ENCODE measurements at regions not wholly inside any gene's neighbourhood (a gene's known extent, or its start where the extent isn't known, plus 50 kb on each side); places are given as distances from the start of the nearest gene placed in this dataset.

GRCh38 chr13:105377452-105377851, 1158.0 kb downstream of the EFNB2 start:
- TF ChIP-seq CTCF (conservative IDR thresholded peaks at IDR 0.05 in 1 of 2, IDR thresholded peaks at IDR 0.05 in 1 of 2; ENCODE audit: low read depth in 1 of 2, low read length in 2 of 2) (no peak), EZH2 (IDR thresholded peaks at IDR 0.05; ENCODE audit: low read length, missing control alignments) (no peak)
